ENCODE measurements at regions not wholly inside any gene's neighbourhood (a gene's known extent, or its start where the extent isn't known, plus 50 kb on each side); places are given as distances from the start of the nearest gene placed in this dataset.
"Not testable (repeated sequence)": the region's sequence is repeated elsewhere in the genome, so short reads cannot be mapped to it uniquely, and the experiment has no call there.

GRCh38 chr5:19241690-19242089 is 746.3 kb downstream of the CDH18 start:
- no peak for DNase-seq

GRCh38 chr5:19246191-19246590 is 741.8 kb downstream of the CDH18 start:
- DNase-seq, result not testable (repeated sequence)

- DNase-seq, result no peak
Observed at GRCh38 chr5:19247302-19247701, 740.7 kb downstream of the CDH18 start.

- DNase-seq, result no peak
Observed at GRCh38 chr5:19256036-19256435, 732.0 kb downstream of the CDH18 start.

- no peak for DNase-seq
Observed at GRCh38 chr5:19258686-19259085, 729.3 kb downstream of the CDH18 start.

- DNase-seq, result no peak
Observed at GRCh38 chr5:19261879-19262278, 726.1 kb downstream of the CDH18 start.

GRCh38 chr5:19264821-19265220 is 723.2 kb downstream of the CDH18 start:
- DNase-seq, result no peak

- DNase-seq, result peak; percentile 38
Observed at GRCh38 chr5:19266791-19267190, 721.2 kb downstream of the CDH18 start.

- no peak for DNase-seq
Observed at GRCh38 chr5:19270153-19270552, 717.8 kb downstream of the CDH18 start.

GRCh38 chr5:19274578-19274977 is 713.4 kb downstream of the CDH18 start:
- no peak for DNase-seq

GRCh38 chr5:19285286-19285685 is 702.7 kb downstream of the CDH18 start:
- no peak for DNase-seq

- not testable (repeated sequence) for DNase-seq
Observed at GRCh38 chr5:19287548-19288277, 700.3 kb downstream of the CDH18 start.

- not testable (repeated sequence) for DNase-seq
Observed at GRCh38 chr5:19288311-19288710, 699.7 kb downstream of the CDH18 start.

GRCh38 chr5:19297934-19298333 is 690.1 kb downstream of the CDH18 start:
- DNase-seq, result no peak

- peak; percentile 8 for DNase-seq
Observed at GRCh38 chr5:19301271-19301670, 686.7 kb downstream of the CDH18 start.

- no peak for DNase-seq
Observed at GRCh38 chr5:19314840-19315239, 673.2 kb downstream of the CDH18 start.

GRCh38 chr5:19319252-19319651 is 668.7 kb downstream of the CDH18 start:
- no peak for DNase-seq

GRCh38 chr5:19322716-19323485 is 665.1 kb downstream of the CDH18 start:
- DNase-seq, result no peak

- no peak for DNase-seq
Observed at GRCh38 chr5:19334278-19334677, 653.7 kb downstream of the CDH18 start.

GRCh38 chr5:19342942-19343341 is 645.1 kb downstream of the CDH18 start:
- no peak for DNase-seq

- DNase-seq, result no peak
Observed at GRCh38 chr5:19352120-19352519, 635.9 kb downstream of the CDH18 start.

GRCh38 chr5:19369048-19369447 is 619.0 kb downstream of the CDH18 start:
- DNase-seq, result no peak

GRCh38 chr5:19369561-19369960 is 618.4 kb downstream of the CDH18 start:
- no peak for DNase-seq
